CD4-positive, alpha-beta memory T cell (primary cell): ENCODE measurements at regions not wholly inside any gene's neighbourhood (a gene's known extent, or its start where the extent isn't known, plus 50 kb on each side); places are given as distances from the start of the nearest gene placed in this dataset.
"Not testable (repeated sequence)": the region's sequence is repeated elsewhere in the genome, so short reads cannot be mapped to it uniquely, and the experiment has no call there.

Experiments
- CTCF ChIA-PET: fragments of 350-600 bp; sonication (Branson Sonifier 250); formaldehyde crosslinking; loops from one replicate; lab custom pipeline; 2021; ENCODE audit warnings: inconsistent platforms; ENCODE audit not compliant: partially characterized antibody; lab: Charles Lee
- POLR2A ChIA-PET: fragments of 350-600 bp; sonication (Branson Sonifier 250); formaldehyde crosslinking; loops from one replicate; lab custom pipeline; 2021; ENCODE audit not compliant: partially characterized antibody; lab: Charles Lee
- DNase-seq, 5 donors: peaks; one replicate each; pipeline versions ENCODE4 v3.0.0 to v3.0.0-alpha.2; 2020 to 2022; ENCODE audit warnings: mixed read lengths in 1 of 5
- H3K27ac ChIP-seq: one replicate; pipeline ENCODE4 v1.7.0; 2013; ENCODE audit warnings: low read depth, low read length
- H3K27me3 ChIP-seq: 2 replicates; pipeline ENCODE4 v1.7.0; 2013; ENCODE audit warnings: mild to moderate bottlenecking, low read length, moderate library complexity; ENCODE audit not compliant: insufficient read depth
- H3K36me3 ChIP-seq: 2 replicates; pipeline ENCODE4 v1.7.0; 2013; ENCODE audit warnings: mild to moderate bottlenecking, low read length, moderate library complexity; ENCODE audit not compliant: insufficient read depth
- H3K4me1 ChIP-seq: 2 replicates; pipeline ENCODE4 v1.7.0; 2013; ENCODE audit warnings: mild to moderate bottlenecking, low read length, moderate library complexity; ENCODE audit not compliant: insufficient read depth
- H3K4me3 ChIP-seq, 2 donors: one replicate each; pipeline ENCODE4 v1.7.0; 2013; ENCODE audit warnings: low read length in 2 of 2, mild to moderate bottlenecking in 1 of 2
- H3K9me3 ChIP-seq, 2 donors: one replicate each; pipeline ENCODE4 v1.7.0; 2013; ENCODE audit warnings: low read length in 2 of 2, control low read depth in 1 of 2; ENCODE audit not compliant: control insufficient read depth in 1 of 2
- H3K27ac Mint-ChIP-seq, 7 donors: one replicate each; pipeline ENCODE4 v1.8.0; 2020 to 2021; ENCODE audit warnings: mixed read lengths in 7 of 7, mild to moderate bottlenecking in 6 of 7, inconsistent platforms in 3 of 7, moderate library complexity in 3 of 7
- H3K27me3 Mint-ChIP-seq, 2 donors: one replicate each; pipeline ENCODE4 v1.8.0; 2020 to 2021; ENCODE audit warnings: mixed read lengths in 2 of 2
- H3K36me3 Mint-ChIP-seq, 2 donors: one replicate each; pipeline ENCODE4 v1.8.0; 2020 to 2021; ENCODE audit warnings: mixed read lengths in 2 of 2, inconsistent platforms in 1 of 2, mild to moderate bottlenecking in 1 of 2
- H3K4me1 Mint-ChIP-seq, 4 donors: one replicate each; pipeline ENCODE4 v1.8.0; 2020 to 2021; ENCODE audit warnings: mixed read lengths in 4 of 4, mild to moderate bottlenecking in 1 of 4
- H3K4me3 Mint-ChIP-seq, 8 donors: one replicate each; pipeline ENCODE4 v1.8.0; 2020 to 2021; ENCODE audit warnings: mixed read lengths in 8 of 8, mild to moderate bottlenecking in 7 of 8, moderate library complexity in 6 of 8, inconsistent platforms in 3 of 8
- H3K9me3 Mint-ChIP-seq, 8 donors: one replicate each; pipeline ENCODE4 v1.8.0; 2020 to 2021; ENCODE audit warnings: mixed read lengths in 8 of 8, mild to moderate bottlenecking in 5 of 8, inconsistent platforms in 3 of 8, moderate library complexity in 1 of 8
- intact Hi-C: fragments of 100-400 bp; cut with micrococcal nuclease; formaldehyde crosslinking; loops from one replicate; pipeline ENCODE4 v1.15.1; 2023

DNA sequence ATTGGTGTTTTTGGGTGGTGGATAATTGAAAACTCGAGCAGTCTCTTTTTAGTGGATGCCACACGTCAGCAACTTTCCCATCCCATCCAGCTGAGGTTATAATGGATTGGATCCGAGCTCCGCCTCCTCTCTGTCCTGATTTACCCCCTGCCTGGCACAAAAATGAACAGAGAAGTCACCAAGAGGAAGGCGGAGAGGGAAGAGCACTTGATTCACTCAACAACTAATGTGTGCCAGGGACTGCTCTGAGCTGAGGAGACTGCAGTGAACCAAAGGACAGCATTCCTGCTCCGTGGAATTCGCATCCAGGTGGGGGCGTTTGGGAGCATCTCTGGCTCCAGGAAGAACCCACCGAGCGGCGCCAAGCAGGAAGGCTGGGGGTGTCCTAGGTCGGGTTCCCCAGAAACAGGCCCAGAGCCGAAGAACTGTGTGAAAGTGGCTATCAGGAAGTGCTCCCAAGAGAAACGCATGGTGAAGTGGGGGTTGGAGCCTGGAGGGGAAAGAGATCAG lies 95.8 kb upstream of the NAA20 start:
- H3K27me3 Mint-ChIP-seq = no peaks in the 10 kb centered on the region
- no peak overlapping the region for H3K27ac Mint-ChIP-seq
- ChIA-PET CTCF (no interaction called here), POLR2A (no interaction called here)
- Histone ChIP-seq H3K36me3 (no peaks in the 10 kb centered on the region), H3K27me3 (no peaks in the 10 kb centered on the region), H3K9me3 (no peaks in the 10 kb centered on the region), H3K4me3 (no peak overlapping the region), H3K4me1 (no peaks in the 10 kb centered on the region), H3K27ac (no peak overlapping the region)
- intact Hi-C loops = no loop called here
- H3K9me3 Mint-ChIP-seq = no peaks in the 10 kb centered on the region
- peaks cover 0 to 3% (median 1%) of the 10 kb centered on the region in 4 donors for H3K4me1 Mint-ChIP-seq
- no peak overlapping the region for H3K4me3 Mint-ChIP-seq
- no peak for DNase-seq
- H3K36me3 Mint-ChIP-seq = no peaks in the 10 kb centered on the region

DNA sequence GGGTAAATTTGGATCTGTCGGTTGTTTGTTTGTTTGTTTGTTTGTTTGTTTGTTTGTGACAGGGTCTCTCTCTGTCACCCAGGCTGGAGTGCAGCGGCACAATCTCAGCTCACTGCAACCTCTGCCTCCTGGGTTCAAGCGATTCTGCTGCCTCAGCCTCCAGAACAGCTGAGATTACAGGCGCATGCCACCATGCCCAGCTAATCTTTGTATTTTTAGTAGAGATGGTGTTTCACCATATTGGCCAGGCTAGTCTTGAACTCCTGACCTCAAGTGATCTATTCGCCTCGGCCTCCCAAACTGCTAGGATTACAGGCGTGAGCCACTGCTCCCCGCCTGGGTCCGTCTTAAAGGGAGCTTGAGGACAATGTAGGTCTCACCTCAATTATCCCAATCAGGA lies 95.3 kb upstream of the NAA20 start:
- CTCF ChIA-PET, POLR2A ChIA-PET, H3K4me3 ChIP-seq, H3K9me3 ChIP-seq, H3K4me1 Mint-ChIP-seq, intact Hi-C loops, H3K4me1 ChIP-seq, H3K4me3 Mint-ChIP-seq, H3K27ac ChIP-seq, H3K36me3 Mint-ChIP-seq, H3K36me3 ChIP-seq, DNase-seq, H3K27ac Mint-ChIP-seq, H3K27me3 Mint-ChIP-seq, H3K27me3 ChIP-seq, H3K9me3 Mint-ChIP-seq: not testable (repeated sequence)

DNA sequence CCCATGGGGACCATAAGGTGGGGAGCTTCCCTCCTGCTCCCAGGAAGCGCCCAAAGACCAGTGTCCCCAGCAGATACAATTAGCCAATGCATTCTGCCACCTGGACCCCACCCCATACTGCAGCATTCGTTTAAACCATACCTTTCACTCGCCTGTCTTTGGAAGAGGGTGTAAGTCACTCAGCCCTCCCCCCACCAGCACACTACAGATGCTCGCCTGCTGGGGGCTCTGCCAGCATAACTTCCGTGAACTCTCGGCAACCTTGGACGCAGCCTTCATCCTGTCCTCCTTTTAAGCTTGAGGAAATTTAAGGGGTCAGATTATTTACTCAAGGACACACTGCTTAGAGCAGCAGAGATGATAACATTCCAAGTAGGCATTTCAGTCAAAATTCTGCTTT lies 94.4 kb upstream of the NAA20 start:
- Mint-ChIP-seq H3K27ac (no peak overlapping the region), H3K27me3 (no peaks in the 10 kb centered on the region), H3K9me3 (no peaks in the 10 kb centered on the region), H3K4me3 (no peak overlapping the region), H3K4me1 (peaks cover 0 to 3% (median 1%) of the 10 kb centered on the region in 4 donors), H3K36me3 (no peaks in the 10 kb centered on the region)
- Histone ChIP-seq H3K27ac (no peak overlapping the region), H3K4me3 (no peak overlapping the region), H3K36me3 (no peaks in the 10 kb centered on the region), H3K4me1 (no peaks in the 10 kb centered on the region), H3K27me3 (no peaks in the 10 kb centered on the region), H3K9me3 (no peaks in the 10 kb centered on the region)
- ChIA-PET POLR2A (no interaction called here), CTCF (no interaction called here)
- intact Hi-C loops = no loop called here
- DNase-seq = no peak

DNA sequence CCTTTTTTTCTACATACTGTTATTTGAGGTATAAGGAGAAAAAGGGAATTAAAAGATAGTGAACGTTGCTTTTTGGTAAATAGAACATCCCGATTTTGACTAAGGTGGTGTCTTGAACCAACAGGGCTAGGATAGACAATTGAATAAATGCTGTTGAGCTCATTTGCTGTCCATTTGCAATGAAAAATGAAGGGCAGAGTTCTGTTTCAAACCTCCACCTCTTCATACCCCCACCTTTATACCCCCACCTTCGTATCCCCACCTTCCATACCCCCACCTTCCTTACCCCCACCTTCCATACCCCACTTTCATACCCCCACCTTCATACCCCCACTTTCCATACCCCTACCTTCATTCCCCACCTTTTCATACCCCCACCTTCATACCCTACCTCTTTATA lies 93.4 kb upstream of the NAA20 start:
- no peak overlapping the region for H3K27ac ChIP-seq
- no peak overlapping the region for H3K4me3 Mint-ChIP-seq
- H3K27me3 ChIP-seq = no peaks in the 10 kb centered on the region
- H3K4me1 ChIP-seq = no peaks in the 10 kb centered on the region
- H3K9me3 ChIP-seq = no peaks in the 10 kb centered on the region
- no peaks in the 10 kb centered on the region for H3K36me3 Mint-ChIP-seq
- H3K4me1 Mint-ChIP-seq = no peaks in the 10 kb centered on the region
- H3K9me3 Mint-ChIP-seq = no peaks in the 10 kb centered on the region
- POLR2A ChIA-PET = no interaction called here
- no peak for DNase-seq
- H3K36me3 ChIP-seq = no peaks in the 10 kb centered on the region
- no peak overlapping the region for H3K4me3 ChIP-seq
- no peaks in the 10 kb centered on the region for H3K27me3 Mint-ChIP-seq
- no peak overlapping the region for H3K27ac Mint-ChIP-seq
- intact Hi-C loops = no loop called here
- CTCF ChIA-PET = no interaction called here

DNA sequence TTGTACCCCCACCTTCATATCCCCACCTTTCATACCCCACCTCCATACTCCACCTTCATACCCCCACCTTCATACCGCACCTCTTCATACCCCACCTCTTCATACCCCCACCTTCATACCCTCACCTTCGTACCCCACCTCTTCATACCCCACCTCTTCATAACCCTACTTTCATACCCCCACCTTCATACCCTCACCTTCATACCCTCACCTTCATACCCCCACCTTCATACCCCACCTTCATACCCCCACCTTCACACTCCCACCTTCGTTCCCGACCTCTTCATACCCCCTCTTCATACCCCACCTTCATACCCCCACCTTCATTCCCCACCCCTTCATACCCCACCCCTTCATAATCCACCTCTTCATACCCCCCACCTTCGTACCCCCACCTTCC lies 92.9 kb upstream of the NAA20 start:
- ChIA-PET POLR2A (no interaction called here), CTCF (no interaction called here)
- no peaks in the 10 kb centered on the region for H3K36me3 ChIP-seq
- H3K9me3 Mint-ChIP-seq = no peaks in the 10 kb centered on the region
- H3K4me1 Mint-ChIP-seq = no peaks in the 10 kb centered on the region
- H3K36me3 Mint-ChIP-seq = no peaks in the 10 kb centered on the region
- H3K27ac Mint-ChIP-seq = no peak overlapping the region
- H3K27me3 ChIP-seq = no peaks in the 10 kb centered on the region
- H3K4me3 ChIP-seq = no peak overlapping the region
- H3K27me3 Mint-ChIP-seq = no peaks in the 10 kb centered on the region
- intact Hi-C loops = no loop called here
- no peak overlapping the region for H3K27ac ChIP-seq
- H3K9me3 ChIP-seq = no peaks in the 10 kb centered on the region
- no peak overlapping the region for H3K4me3 Mint-ChIP-seq
- H3K4me1 ChIP-seq = no peaks in the 10 kb centered on the region
- no peak for DNase-seq

DNA sequence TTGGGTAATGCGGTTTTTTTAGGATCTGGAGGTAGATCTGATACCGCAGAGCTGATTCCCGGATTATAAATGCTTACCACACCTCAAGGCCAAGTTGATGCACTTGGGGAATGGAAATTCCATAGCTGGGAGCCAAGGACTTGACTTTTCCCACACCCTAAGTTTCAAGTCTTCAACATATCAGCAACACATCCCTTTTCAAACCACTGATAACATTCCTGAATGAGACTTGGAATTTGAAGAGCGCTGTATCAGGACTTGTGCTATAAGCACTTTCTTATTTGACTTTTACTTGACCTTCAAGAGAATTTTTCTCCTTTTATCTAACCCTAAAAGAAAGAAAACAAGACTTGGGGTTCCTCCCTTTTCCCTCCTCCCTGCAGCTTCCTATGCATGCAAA lies 90.6 kb upstream of the NAA20 start:
- Histone ChIP-seq H3K27me3 (no peaks in the 10 kb centered on the region), H3K4me1 (no peaks in the 10 kb centered on the region), H3K27ac (no peak overlapping the region), H3K36me3 (no peaks in the 10 kb centered on the region), H3K4me3 (no peak overlapping the region), H3K9me3 (no peaks in the 10 kb centered on the region)
- Mint-ChIP-seq H3K27me3 (no peaks in the 10 kb centered on the region), H3K27ac (no peak overlapping the region), H3K36me3 (no peaks in the 10 kb centered on the region), H3K4me3 (no peak overlapping the region), H3K9me3 (no peaks in the 10 kb centered on the region), H3K4me1 (no peaks in the 10 kb centered on the region)
- intact Hi-C loops = no loop called here
- POLR2A ChIA-PET = no interaction called here
- CTCF ChIA-PET = no interaction called here
- DNase-seq = no peak

DNA sequence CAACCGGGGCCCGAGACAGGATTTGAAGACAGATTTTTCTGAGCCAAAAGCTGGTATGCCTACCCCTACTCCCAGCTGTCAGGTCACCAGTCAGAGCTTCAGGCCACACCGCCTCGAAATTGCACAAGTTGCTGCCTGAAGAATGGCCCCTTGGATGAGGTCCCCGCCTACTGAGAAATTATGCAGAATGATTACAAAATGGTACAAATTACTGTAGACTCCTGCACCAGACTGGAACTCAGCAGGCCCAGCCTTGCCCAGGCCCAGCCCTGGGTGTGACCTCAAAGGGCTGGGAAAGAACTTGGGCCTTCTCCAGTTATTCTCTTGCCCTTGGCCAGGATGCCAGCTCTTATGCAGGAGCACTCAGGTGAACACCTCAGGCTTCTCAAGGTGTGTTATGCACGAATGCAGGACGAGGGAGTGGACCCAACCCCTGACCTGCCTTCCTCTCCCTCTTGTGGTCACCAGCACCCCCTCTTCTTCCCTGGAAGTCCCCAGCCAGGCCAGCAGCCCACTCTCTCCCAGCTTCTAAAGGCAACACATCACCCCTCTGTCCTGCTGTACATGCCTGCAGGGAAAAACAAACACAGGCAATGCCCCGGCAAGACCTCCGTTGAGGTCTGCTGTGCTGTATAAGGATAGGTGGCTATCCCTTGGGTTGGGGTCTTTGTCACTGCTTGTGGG lies 88.7 kb upstream of the NAA20 start:
- intact Hi-C loops = no loop called here
- Mint-ChIP-seq H3K27ac (no peak overlapping the region), H3K4me1 (no peaks in the 10 kb centered on the region), H3K27me3 (peaks cover 0 to 5% of the 10 kb centered on the region in 2 donors), H3K9me3 (no peaks in the 10 kb centered on the region), H3K4me3 (no peak overlapping the region), H3K36me3 (no peaks in the 10 kb centered on the region)
- no peak for DNase-seq
- Histone ChIP-seq H3K4me3 (no peak overlapping the region), H3K9me3 (no peaks in the 10 kb centered on the region), H3K4me1 (no peaks in the 10 kb centered on the region), H3K27me3 (no peaks in the 10 kb centered on the region), H3K27ac (no peak overlapping the region), H3K36me3 (no peaks in the 10 kb centered on the region)
- ChIA-PET POLR2A (no interaction called here), CTCF (no interaction called here)

DNA sequence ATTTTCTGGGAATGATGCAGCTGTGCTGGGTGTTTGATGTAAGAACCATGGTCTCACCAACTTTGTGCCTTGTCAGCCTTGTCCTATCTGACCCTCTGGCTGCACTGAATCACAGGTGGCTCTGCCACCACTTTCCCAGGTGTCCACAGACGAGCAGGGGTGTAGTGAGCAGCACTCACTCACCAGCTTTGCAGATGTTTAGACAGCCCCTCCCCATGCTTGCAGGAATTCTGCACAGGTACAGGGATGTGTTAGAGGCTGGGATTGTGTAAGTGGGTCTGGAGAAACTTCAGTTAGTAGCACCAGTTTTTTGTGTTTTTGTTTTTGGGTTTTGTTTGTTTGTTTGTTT lies 88.2 kb upstream of the NAA20 start:
- no peaks in the 10 kb centered on the region for H3K9me3 Mint-ChIP-seq
- H3K36me3 Mint-ChIP-seq = no peaks in the 10 kb centered on the region
- peaks cover 0 to 6% of the 10 kb centered on the region in 2 donors for H3K27me3 Mint-ChIP-seq
- ChIA-PET CTCF (no interaction called here), POLR2A (no interaction called here)
- H3K4me1 Mint-ChIP-seq = no peaks in the 10 kb centered on the region
- Histone ChIP-seq H3K27me3 (no peaks in the 10 kb centered on the region), H3K9me3 (no peaks in the 10 kb centered on the region), H3K4me3 (no peak overlapping the region), H3K4me1 (no peaks in the 10 kb centered on the region), H3K27ac (no peak overlapping the region), H3K36me3 (no peaks in the 10 kb centered on the region)
- H3K4me3 Mint-ChIP-seq = no peak overlapping the region
- DNase-seq = no peak
- H3K27ac Mint-ChIP-seq = no peak overlapping the region
- intact Hi-C loops = no loop called here
